ENCODE measurements at regions not wholly inside any gene's neighbourhood (a gene's known extent, or its start where the extent isn't known, plus 50 kb on each side); places are given as distances from the start of the nearest gene placed in this dataset.

DNA sequence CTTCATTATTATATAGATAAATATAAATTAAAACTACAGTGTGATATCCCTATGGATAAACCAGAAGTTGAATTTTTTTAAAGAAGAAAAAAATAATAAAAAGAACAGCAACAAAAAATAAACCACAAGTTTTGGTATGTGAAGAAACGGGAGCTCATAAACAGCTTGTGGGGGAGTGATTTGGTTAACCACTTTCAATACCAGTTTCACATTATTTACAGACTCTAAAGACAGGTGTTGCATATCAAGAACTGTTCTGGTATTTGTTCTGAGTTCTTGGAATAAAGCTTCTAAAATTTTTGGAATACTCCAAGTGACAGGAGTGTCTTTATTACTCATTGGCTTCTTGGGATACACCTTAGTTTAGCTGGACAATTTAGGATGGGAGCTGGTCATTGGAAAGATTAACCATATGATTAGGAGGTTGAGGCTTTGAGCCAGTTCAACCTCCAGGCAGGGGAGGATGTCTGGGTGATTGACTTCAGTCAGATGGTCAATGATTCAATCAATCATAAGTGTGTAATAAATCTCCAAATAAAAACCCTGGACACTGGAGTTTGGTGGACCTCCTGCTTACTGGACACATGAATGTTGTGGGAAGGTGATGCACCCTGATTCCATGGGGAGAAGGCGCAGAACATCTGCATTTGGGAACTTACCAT lies 2223.1 kb upstream of the C9orf72 start:
- TF ChIP-seq CBX3 (IDR thresholded peaks at IDR 0.05; ENCODE audit: borderline replicate concordance, low read depth) (no peak), CREB1 (IDR thresholded peaks at IDR 0.05; ENCODE audit: low read depth) (no peak), POLR2A (IDR thresholded peaks at IDR 0.05; ENCODE audit: low read depth, low read length) (no peak), MYC (IDR thresholded peaks at IDR 0.05; ENCODE audit: insufficient read depth, insufficient read length, insufficient replicate concordance, low read length, severe bottlenecking) (no peak), POLR2AphosphoS5 (IDR thresholded peaks at IDR 0.05; ENCODE audit: low read length) (no peak), JUND (IDR thresholded peaks at IDR 0.05; ENCODE audit: low read depth, low read length) (no peak), SPI1 (IDR thresholded peaks at IDR 0.05; ENCODE audit: borderline replicate concordance, insufficient read depth, low read depth, low read length) (no peak)
- TF ChIP-seq, protein P1, sequence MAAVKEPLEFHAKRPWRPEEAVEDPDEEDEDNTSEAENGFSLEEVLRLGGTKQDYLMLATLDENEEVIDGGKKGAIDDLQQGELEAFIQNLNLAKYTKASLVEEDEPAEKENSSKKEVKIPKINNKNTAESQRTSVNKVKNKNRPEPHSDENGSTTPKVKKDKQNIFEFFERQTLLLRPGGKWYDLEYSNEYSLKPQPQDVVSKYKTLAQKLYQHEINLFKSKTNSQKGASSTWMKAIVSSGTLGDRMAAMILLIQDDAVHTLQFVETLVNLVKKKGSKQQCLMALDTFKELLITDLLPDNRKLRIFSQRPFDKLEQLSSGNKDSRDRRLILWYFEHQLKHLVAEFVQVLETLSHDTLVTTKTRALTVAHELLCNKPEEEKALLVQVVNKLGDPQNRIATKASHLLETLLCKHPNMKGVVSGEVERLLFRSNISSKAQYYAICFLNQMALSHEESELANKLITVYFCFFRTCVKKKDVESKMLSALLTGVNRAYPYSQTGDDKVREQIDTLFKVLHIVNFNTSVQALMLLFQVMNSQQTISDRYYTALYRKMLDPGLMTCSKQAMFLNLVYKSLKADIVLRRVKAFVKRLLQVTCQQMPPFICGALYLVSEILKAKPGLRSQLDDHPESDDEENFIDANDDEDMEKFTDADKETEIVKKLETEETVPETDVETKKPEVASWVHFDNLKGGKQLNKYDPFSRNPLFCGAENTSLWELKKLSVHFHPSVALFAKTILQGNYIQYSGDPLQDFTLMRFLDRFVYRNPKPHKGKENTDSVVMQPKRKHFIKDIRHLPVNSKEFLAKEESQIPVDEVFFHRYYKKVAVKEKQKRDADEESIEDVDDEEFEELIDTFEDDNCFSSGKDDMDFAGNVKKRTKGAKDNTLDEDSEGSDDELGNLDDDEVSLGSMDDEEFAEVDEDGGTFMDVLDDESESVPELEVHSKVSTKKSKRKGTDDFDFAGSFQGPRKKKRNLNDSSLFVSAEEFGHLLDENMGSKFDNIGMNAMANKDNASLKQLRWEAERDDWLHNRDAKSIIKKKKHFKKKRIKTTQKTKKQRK (IDR thresholded peaks at IDR 0.05; ENCODE audit: low read depth, low read length) = no peak
- TF ChIP-seq, protein P2, sequence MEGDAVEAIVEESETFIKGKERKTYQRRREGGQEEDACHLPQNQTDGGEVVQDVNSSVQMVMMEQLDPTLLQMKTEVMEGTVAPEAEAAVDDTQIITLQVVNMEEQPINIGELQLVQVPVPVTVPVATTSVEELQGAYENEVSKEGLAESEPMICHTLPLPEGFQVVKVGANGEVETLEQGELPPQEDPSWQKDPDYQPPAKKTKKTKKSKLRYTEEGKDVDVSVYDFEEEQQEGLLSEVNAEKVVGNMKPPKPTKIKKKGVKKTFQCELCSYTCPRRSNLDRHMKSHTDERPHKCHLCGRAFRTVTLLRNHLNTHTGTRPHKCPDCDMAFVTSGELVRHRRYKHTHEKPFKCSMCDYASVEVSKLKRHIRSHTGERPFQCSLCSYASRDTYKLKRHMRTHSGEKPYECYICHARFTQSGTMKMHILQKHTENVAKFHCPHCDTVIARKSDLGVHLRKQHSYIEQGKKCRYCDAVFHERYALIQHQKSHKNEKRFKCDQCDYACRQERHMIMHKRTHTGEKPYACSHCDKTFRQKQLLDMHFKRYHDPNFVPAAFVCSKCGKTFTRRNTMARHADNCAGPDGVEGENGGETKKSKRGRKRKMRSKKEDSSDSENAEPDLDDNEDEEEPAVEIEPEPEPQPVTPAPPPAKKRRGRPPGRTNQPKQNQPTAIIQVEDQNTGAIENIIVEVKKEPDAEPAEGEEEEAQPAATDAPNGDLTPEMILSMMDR (IDR thresholded peaks at IDR 0.05 in 2 of 3, conservative IDR thresholded peaks at IDR 0.05 in 1 of 3; ENCODE audit: control insufficient read depth in 2 of 3, extremely low read depth in 1 of 3, insufficient read depth in 1 of 3, low read depth in 3 of 3, low read length in 3 of 3) = no peak
- TF ChIP-seq, protein P3, sequence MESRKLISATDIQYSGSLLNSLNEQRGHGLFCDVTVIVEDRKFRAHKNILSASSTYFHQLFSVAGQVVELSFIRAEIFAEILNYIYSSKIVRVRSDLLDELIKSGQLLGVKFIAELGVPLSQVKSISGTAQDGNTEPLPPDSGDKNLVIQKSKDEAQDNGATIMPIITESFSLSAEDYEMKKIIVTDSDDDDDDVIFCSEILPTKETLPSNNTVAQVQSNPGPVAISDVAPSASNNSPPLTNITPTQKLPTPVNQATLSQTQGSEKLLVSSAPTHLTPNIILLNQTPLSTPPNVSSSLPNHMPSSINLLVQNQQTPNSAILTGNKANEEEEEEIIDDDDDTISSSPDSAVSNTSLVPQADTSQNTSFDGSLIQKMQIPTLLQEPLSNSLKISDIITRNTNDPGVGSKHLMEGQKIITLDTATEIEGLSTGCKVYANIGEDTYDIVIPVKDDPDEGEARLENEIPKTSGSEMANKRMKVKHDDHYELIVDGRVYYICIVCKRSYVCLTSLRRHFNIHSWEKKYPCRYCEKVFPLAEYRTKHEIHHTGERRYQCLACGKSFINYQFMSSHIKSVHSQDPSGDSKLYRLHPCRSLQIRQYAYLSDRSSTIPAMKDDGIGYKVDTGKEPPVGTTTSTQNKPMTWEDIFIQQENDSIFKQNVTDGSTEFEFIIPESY (IDR thresholded peaks at IDR 0.05) = no peak
